ES-I3 (cell line): ENCODE measurements at regions not wholly inside any gene's neighbourhood (a gene's known extent, or its start where the extent isn't known, plus 50 kb on each side); places are given as distances from the start of the nearest gene placed in this dataset.

ENCODE experiments used
- H3K36me3 ChIP-seq: 2 replicates; pipeline ENCODE4 v1.6.1; 2013; ENCODE audit warnings: mild to moderate bottlenecking, low read length, control low read depth, moderate library complexity; ENCODE audit not compliant: insufficient read depth
- H3K4me1 ChIP-seq: 2 replicates; pipeline ENCODE4 v1.6.1; 2013; ENCODE audit warnings: mild to moderate bottlenecking, control low read depth, low read length; ENCODE audit not compliant: insufficient read depth
- H3K9ac ChIP-seq: 2 replicates; pipeline ENCODE4 v1.6.1; 2013; ENCODE audit warnings: low read depth, mild to moderate bottlenecking, low read length, moderate library complexity
- H3K9me3 ChIP-seq: 2 replicates; pipeline ENCODE4 v1.6.1; 2013; ENCODE audit warnings: mild to moderate bottlenecking, low read length, moderate library complexity; ENCODE audit not compliant: control insufficient read depth, insufficient read depth

GRCh38 chr18:38010971-38011857 is 445.6 kb upstream of the CELF4 start:
- Histone ChIP-seq H3K9me3 (no peaks in the 10 kb centered on the region), H3K9ac (no peak overlapping the region), H3K4me1 (peaks cover 6% of the 10 kb centered on the region), H3K36me3 (no peaks in the 10 kb centered on the region)

DNA sequence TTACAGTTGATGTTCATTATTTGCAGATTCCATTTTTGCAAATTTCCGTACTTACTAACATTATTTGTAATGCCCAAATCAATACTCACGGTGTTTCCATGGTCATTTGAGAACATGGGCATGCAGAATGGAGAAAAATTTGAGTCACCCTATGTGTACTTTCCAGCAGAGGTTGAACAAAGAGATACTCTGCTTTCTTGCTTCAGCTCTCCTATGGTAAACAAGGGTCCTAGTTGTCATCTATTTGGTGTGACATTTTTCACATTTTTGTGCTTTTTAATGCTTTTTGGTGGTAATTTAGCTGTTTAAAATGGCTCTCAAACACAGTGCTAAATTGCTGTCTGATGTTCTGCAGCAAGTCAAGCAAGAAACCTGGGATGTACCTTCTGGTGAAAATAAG is 444.4 kb upstream of the CELF4 start:
- no peaks in the 10 kb centered on the region for H3K9me3 ChIP-seq

GRCh38 chr18:38009320-38009719 is 443.7 kb upstream of the CELF4 start:
- Histone ChIP-seq H3K9me3 (no peaks in the 10 kb centered on the region), H3K4me1 (peaks cover 6% of the 10 kb centered on the region), H3K9ac (no peak overlapping the region), H3K36me3 (no peaks in the 10 kb centered on the region)

More for the DNA sequence above, 444.4 kb upstream of the CELF4 start:
- Histone ChIP-seq H3K9ac (no peak overlapping the region), H3K4me1 (peaks cover 6% of the 10 kb centered on the region), H3K36me3 (no peaks in the 10 kb centered on the region)

- no peak overlapping the region for H3K9ac ChIP-seq
- H3K4me1 ChIP-seq, result peaks cover 6% of the 10 kb centered on the region
- no peaks in the 10 kb centered on the region for H3K9me3 ChIP-seq
- no peaks in the 10 kb centered on the region for H3K36me3 ChIP-seq
These were observed 442.2 kb upstream of the CELF4 start for GRCh38 chr18:38007676-38008330.

DNA sequence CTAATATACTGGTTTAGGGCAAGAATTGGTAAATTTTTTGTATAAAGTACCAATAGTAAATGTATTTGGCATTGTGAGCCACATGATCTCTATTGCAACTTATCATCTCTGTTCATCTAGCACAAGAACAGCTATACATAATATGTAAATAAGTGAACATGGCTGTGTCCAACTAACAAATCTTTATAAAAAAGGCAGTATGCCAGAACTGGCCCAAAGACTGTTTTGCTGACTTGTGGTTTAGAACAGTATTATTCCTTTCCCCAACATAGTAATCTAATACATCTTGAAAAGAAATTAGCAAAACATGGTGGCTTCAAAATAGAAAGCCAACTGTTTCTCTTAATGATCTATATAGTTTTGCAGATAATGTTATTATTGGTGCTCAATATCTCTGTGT is 441.4 kb upstream of the CELF4 start:
- H3K4me1 ChIP-seq, result peaks cover 6% of the 10 kb centered on the region
- H3K9me3 ChIP-seq, result no peaks in the 10 kb centered on the region
- no peak overlapping the region for H3K9ac ChIP-seq
- no peaks in the 10 kb centered on the region for H3K36me3 ChIP-seq

- Histone ChIP-seq H3K4me1 (peaks cover 8% of the 10 kb centered on the region), H3K9ac (no peak overlapping the region), H3K9me3 (no peaks in the 10 kb centered on the region), H3K36me3 (no peaks in the 10 kb centered on the region)
These were observed 440.9 kb upstream of the CELF4 start for GRCh38 chr18:38006541-38006940.

DNA sequence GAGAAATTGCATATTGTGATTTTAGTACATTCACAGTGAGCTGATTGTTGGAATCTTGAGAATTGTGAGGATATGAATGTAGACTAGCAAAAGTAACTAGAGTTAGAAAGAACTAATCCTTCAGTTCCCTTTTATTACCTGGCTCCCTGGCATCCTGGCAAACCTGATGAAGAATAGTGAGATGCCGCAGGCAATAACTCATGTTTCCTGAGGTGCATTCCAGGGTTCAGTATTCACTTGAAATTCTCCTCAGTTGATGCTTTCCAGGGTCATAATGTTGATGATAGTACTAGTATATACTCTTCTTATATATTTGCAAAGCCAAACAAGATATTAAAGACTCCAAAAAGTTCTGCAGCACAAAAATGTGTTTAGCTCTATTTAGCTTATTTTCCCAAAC is 432.1 kb upstream of the CELF4 start:
- Histone ChIP-seq H3K4me1 (0 out of 2 replicates have a peak, but pooled peaks cover 4% of the 10 kb centered on the region), H3K9ac (no peak overlapping the region), H3K36me3 (no peaks in the 10 kb centered on the region), H3K9me3 (no peaks in the 10 kb centered on the region)

DNA sequence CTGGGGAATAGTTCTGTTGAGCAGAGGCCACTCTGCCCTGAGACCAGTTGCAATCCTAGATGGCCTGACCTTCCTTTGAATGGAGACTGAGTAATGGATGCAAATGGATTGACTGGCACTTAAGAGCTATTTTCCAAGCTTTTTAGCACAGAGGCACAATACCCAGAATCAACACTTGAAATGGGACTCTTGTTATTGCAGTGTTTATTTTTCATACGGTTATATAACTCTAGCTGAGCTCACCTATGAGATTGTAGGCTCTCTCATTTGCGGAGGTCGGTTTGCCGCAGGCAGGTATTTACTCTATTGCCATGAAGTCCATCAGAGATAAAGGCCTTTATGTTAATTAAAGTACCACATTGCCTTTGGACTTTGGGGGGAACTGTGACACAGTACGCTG is 422.3 kb upstream of the CELF4 start:
- Histone ChIP-seq H3K4me1 (no peaks in the 10 kb centered on the region), H3K9ac (no peak overlapping the region), H3K9me3 (no peaks in the 10 kb centered on the region), H3K36me3 (no peaks in the 10 kb centered on the region)

- H3K9ac ChIP-seq, result no peak overlapping the region
- no peaks in the 10 kb centered on the region for H3K36me3 ChIP-seq
- no peaks in the 10 kb centered on the region for H3K9me3 ChIP-seq
- no peaks in the 10 kb centered on the region for H3K4me1 ChIP-seq
These were observed 421.1 kb upstream of the CELF4 start for GRCh38 chr18:37986665-37987064.

GRCh38 chr18:37985126-37985525 is 419.5 kb upstream of the CELF4 start:
- no peaks in the 10 kb centered on the region for H3K9me3 ChIP-seq
- no peaks in the 10 kb centered on the region for H3K36me3 ChIP-seq
- H3K9ac ChIP-seq, result no peak overlapping the region
- no peaks in the 10 kb centered on the region for H3K4me1 ChIP-seq

DNA sequence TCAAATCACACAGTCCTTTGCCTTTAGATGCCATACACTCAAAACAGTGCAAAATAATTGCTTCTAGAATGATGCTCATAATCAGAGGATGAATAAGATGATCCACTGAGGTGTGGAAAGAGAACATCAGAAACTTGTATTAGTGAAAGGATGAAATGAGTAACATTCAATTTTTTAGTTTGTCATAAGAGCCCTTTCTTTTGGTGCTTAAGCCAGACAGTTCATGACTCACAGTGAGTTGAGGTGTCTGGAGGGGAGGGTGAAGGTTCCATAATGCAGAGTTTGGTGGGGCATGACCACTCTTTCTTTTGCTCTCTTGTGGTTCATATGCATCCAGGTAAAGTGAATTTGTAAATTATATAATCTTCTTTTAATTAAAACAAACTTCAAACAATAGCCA is 415.0 kb upstream of the CELF4 start:
- Histone ChIP-seq H3K4me1 (no peaks in the 10 kb centered on the region), H3K36me3 (no peaks in the 10 kb centered on the region), H3K9me3 (0 out of 2 replicates have a peak, but pooled peaks cover 3% of the 10 kb centered on the region), H3K9ac (no peak overlapping the region)

- no peaks in the 10 kb centered on the region for H3K36me3 ChIP-seq
- H3K4me1 ChIP-seq, result no peaks in the 10 kb centered on the region
- H3K9me3 ChIP-seq, result peaks cover 7% of the 10 kb centered on the region; the same call in 1 of the 2 replicates
- no peak overlapping the region for H3K9ac ChIP-seq
These were observed 409.8 kb upstream of the CELF4 start for GRCh38 chr18:37975446-37975845.

DNA sequence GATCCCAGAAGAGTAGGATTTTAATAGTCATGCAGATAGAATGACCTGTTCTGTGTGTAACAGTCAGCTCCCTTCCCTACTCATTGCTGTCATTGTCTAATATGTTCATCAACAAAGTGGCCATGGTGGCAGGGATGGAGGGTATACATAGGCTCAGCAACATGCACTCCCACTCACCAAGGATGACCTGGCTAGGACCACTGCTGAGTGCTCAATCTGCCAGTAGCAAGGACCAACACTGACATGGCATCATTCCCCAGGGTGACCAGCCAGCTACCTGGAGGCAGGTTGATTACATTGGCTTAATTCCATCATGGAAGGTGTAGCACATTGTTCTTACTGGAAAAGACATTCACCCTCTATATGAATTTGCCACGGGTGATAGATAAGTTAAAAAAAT is 401.7 kb upstream of the CELF4 start:
- H3K36me3 ChIP-seq, result no peaks in the 10 kb centered on the region
- no peaks in the 10 kb centered on the region for H3K4me1 ChIP-seq
- no peak overlapping the region for H3K9ac ChIP-seq
- H3K9me3 ChIP-seq, result no peaks in the 10 kb centered on the region; the same call in 1 of the 2 replicates

DNA sequence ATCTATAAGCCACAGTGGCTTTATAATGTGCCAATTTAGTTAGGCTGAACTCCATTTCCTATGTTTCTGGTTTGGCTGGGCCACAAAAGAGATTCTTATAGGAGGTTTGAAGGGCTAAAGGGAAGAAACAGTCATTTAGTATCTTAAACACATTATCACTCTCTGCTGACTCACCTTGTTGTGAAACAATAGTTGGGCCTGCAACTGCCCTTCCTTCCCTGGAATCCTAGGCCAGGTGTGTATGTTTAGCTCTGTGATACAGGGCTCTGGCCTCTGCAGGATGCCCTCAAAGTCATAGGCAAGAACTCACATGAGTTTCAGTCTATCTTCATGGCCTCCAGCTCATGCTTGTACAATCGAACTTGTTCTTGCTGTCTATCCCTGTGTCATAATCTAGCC is 400.0 kb upstream of the CELF4 start:
- peaks cover 2% of the 10 kb centered on the region for H3K9me3 ChIP-seq
- H3K4me1 ChIP-seq, result no peaks in the 10 kb centered on the region
- H3K9ac ChIP-seq, result no peak overlapping the region
- no peaks in the 10 kb centered on the region for H3K36me3 ChIP-seq
